BLaER1 treated with 17β-estradiol and CSF1 and Interleukin-3, amounts not matched to agents 10 nM and 100 nM (cell line): ENCODE measurements at regions not wholly inside any gene's neighbourhood (a gene's known extent, or its start where the extent isn't known, plus 50 kb on each side); places are given as distances from the start of the nearest gene placed in this dataset.

Source experiments
- H3K27ac ChIP-seq, 11 experiments: shearing (Covaris generic); formaldehyde crosslinking; 2 replicates each; pipeline ENCODE4 v1.8.1; 2022
- H3K27me3 ChIP-seq, 11 experiments: shearing (Covaris generic); formaldehyde crosslinking; 2 replicates each; pipeline ENCODE4 v1.8.1; 2022
- H3K36me3 ChIP-seq, 11 experiments: shearing (Covaris generic); formaldehyde crosslinking; 2 replicates each; pipeline ENCODE4 v1.8.1; 2022
- H3K4me1 ChIP-seq, 10 experiments: shearing (Covaris generic); formaldehyde crosslinking; 2 replicates each; pipeline ENCODE4 v1.8.1; 2022
- H3K4me2 ChIP-seq, 11 experiments: shearing (Covaris generic); formaldehyde crosslinking; 2 replicates each; pipeline ENCODE4 v1.8.1; 2022
- H3K4me3 ChIP-seq, 10 experiments: shearing (Covaris generic); formaldehyde crosslinking; 2 replicates each; pipeline ENCODE4 v1.8.1; 2022
- H3K9ac ChIP-seq, 11 experiments: shearing (Covaris generic); formaldehyde crosslinking; 2 replicates each; pipeline ENCODE4 v1.8.1; 2022
- H3K9me3 ChIP-seq, 11 experiments: shearing (Covaris generic); formaldehyde crosslinking; replicated peaks in 1 of 11; 2 replicates each; pipeline ENCODE4 v1.8.1; 2022
- H4K20me1 ChIP-seq, 11 experiments: shearing (Covaris generic); formaldehyde crosslinking; 2 replicates each; pipeline ENCODE4 v1.8.1; 2022
- Cebpa-rat ChIP-seq, 11 experiments: shearing (Covaris generic); IDR thresholded peaks; 2 replicates each; pipeline ENCODE4 v1.8.1; 2022

DNA sequence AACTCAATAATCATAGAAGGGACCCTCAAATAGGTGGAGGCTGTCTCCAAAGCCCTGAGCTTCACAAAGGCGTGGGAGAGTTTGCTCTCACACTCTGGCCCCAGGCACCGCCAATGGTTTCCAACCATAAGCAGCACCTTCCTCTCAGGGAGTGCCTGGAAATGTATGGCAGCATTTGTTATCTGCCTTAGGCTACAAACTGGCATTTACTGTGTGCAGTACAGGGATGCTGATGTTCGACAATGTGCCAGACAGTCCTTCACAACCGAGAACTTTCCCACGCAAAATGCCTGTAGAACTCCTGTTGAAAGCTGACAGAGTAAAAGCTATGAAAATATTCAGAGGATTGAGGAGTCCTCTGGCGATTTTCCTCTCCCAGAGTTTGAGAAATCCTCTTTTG, 55.7 kb upstream of the CDKN2AIP start:
- Histone ChIP-seq H3K36me3 (peaks cover 0 to 14% (median 0%) of the 10 kb centered on the region in 11 experiments; a peak in 4 of 22 replicates), H4K20me1 (no peaks in the 10 kb centered on the region), H3K4me3 (no peak overlapping the region), H3K27me3 (no peaks in the 10 kb centered on the region), H3K9me3 (peaks cover 20 to 30% (median 24%) of the 10 kb centered on the region in 11 experiments), H3K4me1 (peaks cover 0 to 30% (median 23%) of the 10 kb centered on the region in 10 experiments; a peak in 17 of 20 replicates), H3K4me2 (no peak overlapping the region), H3K27ac (no peak overlapping the region), H3K9ac (no peak overlapping the region)
- no peak for TF ChIP-seq Cebpa-rat (IDR thresholded peaks at IDR 0.05)

DNA sequence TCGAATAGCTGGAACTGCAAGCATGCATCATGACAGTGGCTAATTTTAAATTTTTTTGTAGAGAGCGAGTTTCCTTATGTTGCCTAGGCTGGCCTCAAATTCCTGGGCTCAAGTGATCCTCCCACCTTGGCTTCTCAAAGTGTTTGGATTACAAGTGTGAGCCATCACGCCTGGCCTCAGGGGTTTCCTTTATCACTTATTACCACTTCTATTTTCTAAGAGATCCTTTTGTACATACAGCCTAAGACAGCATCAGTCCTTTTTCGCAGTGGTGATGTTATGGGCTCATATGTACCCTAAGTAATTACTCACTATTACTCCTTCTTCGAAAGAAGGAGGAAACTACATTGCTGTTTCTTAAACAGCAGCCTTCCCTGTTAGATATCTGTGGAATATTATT, 54.1 kb upstream of the CDKN2AIP start:
- Histone ChIP-seq H3K27me3 (no peaks in the 10 kb centered on the region), H3K4me1 (peaks cover 0 to 38% (median 24%) of the 10 kb centered on the region in 10 experiments; a peak in 17 of 20 replicates), H3K4me3 (no peak overlapping the region), H3K27ac (no peak overlapping the region), H3K36me3 (no peaks in the 10 kb centered on the region), H4K20me1 (no peaks in the 10 kb centered on the region), H3K9ac (no peak overlapping the region), H3K4me2 (peak overlapping the region in 1 of 11 experiments; percentile 71; a peak in 1 of 22 replicates), H3K9me3 (peaks cover 4 to 14% (median 8%) of the 10 kb centered on the region in 11 experiments)
- TF ChIP-seq Cebpa-rat (IDR thresholded peaks at IDR 0.05), result no peak

DNA sequence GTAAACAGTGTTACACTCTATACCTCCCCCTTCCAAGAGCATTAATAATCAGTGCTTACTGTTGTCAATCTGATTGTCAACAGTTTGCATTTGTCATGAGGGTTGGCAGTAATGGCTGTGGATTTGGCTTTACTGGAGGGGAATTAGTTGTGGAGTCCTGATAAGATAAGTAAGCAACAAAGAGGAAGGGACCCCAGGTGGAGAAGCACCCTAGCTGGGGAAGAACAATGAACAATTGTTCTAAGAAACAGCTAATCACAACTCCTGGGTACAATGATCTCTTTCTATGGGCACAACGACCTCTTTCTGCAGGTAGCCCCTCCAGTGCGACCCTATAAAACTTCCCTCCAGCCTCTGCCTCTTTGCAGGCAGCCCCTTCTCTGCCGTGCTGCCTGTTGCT, 53.2 kb upstream of the CDKN2AIP start:
- Histone ChIP-seq H3K4me3 (no peak overlapping the region), H3K27me3 (no peaks in the 10 kb centered on the region), H4K20me1 (no peaks in the 10 kb centered on the region), H3K9ac (no peak overlapping the region), H3K4me2 (peak overlapping the region in 8 of 11 experiments; percentile 22 to 79 (median 62); a peak in 14 of 22 replicates), H3K36me3 (no peaks in the 10 kb centered on the region), H3K4me1 (peaks cover 2 to 46% (median 32%) of the 10 kb centered on the region in 10 experiments), H3K9me3 (peaks cover 0 to 6% (median 0%) of the 10 kb centered on the region in 11 experiments; a peak in 8 of 22 replicates), H3K27ac (peak overlapping the region in 6 of 11 experiments; percentile 17 to 69 (median 52); a peak in 8 of 22 replicates)
- TF ChIP-seq Cebpa-rat (IDR thresholded peaks at IDR 0.05), result no peak

DNA sequence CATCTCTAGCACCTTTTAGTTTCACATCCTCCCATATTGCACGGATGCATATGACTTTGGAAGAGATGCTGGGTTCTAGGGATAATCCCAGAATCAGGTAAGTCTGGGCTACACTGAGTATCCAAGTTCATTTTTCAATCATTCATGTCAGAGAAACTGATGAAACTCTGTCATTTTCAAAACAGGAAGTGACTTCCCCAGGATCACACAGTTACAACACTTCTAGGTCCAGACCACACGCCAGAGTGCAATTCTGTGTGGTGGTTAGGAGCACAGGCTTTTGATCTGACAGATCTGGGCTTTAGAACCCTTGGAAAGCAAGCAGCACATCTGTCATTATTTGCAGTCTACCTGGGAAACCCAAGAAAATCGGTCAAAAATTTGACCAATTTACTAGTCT, 52.1 kb upstream of the CDKN2AIP start:
- peak overlapping the region in 7 of 11 experiments; percentile 31 to 69 (median 51); a peak in 11 of 22 replicates for H3K27ac ChIP-seq
- H3K4me3 ChIP-seq, result no peak overlapping the region; a peak in 1 of 20 replicates
- TF ChIP-seq Cebpa-rat (IDR thresholded peaks at IDR 0.05), result peak in 8 of 11 experiments; percentile 14 to 83 (median 69); a peak in 11 of 22 replicates
- H3K9me3 ChIP-seq, result no peaks in the 10 kb centered on the region
- H3K27me3 ChIP-seq, result no peaks in the 10 kb centered on the region
- no peaks in the 10 kb centered on the region for H3K36me3 ChIP-seq
- H3K4me1 ChIP-seq, result peaks cover 10 to 58% (median 44%) of the 10 kb centered on the region in 10 experiments
- H3K4me2 ChIP-seq, result peak overlapping the region; percentile 5 to 79 (median 61); a peak in 18 of 22 replicates
- peak overlapping the region in 2 of 11 experiments; percentile 3 to 20; a peak in 2 of 22 replicates for H3K9ac ChIP-seq
- no peaks in the 10 kb centered on the region for H4K20me1 ChIP-seq

DNA sequence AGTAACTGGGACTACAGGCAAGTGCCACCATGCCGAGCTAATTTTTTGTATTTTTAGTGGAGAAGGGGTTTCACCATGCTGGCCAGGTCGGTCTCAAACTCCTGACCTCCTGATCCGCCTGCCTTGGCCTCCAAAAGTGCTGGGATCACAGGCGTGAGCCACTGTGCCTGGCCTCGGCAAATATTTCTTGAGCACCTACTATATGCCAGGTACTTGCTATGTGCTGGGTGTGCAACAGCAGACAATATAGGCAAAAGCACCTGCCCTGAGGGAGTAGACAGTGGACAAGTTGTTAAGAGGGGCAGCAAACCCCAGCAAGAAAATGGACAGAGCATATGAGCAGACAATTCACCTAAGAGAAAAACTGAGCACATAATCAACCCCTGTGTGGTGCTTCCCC, 51.0 kb upstream of the CDKN2AIP start:
- Histone ChIP-seq H3K9ac (no peak overlapping the region), H3K4me3 (no peak overlapping the region), H3K27ac (peak overlapping the region in 6 of 11 experiments; percentile 8 to 68 (median 46); a peak in 8 of 22 replicates), H3K27me3 (0 out of 22 replicates have a peak, but pooled peaks cover 0 to under 1% (median 0%) of the 10 kb centered on the region in 11 experiments), H3K4me2 (peak overlapping the region in 3 of 11 experiments; percentile 37 to 71 (median 63); a peak in 2 of 22 replicates), H3K4me1 (peaks cover 18 to 69% (median 54%) of the 10 kb centered on the region in 10 experiments), H3K9me3 (no peaks in the 10 kb centered on the region), H4K20me1 (no peaks in the 10 kb centered on the region), H3K36me3 (no peaks in the 10 kb centered on the region)
- no peak for TF ChIP-seq Cebpa-rat (IDR thresholded peaks at IDR 0.05)

DNA sequence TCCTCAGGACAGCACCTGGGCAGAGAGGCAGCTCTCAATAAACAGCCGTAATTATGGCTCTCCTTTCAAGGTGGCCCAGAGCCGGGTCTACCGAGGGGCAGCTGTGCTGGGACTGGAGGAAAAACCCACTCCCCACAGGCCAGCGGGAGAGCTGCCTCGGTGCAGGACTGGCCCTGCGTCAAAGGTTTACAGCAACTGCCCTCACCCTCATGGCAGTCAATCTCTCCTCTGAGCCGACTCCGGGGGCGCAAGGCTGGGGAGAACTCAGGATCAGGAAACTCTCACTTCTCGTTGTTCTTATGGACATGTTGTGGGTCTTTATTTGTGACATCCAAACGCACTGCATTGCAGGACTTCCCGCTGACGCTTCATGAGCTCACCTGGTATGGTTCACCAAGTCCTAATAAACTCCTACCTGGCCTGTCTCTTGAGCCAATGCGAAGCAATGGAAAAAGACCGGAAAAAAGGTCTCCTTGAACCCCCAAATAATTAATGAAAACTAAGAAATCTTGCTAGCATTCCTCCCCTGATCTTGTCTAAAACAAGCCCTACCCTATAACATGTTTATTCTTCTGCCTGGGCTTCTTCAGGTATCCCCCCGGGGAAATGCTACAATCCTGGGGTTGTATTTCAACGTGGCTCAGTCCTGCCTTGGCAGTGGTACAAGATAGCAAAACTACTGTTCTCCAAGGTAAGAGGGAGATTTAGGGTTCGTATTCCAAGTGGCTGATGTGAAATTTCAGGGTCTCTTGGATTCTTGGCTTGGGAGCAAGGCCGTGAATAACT, 50.1 kb upstream of the CDKN2AIP start:
- H3K9me3 ChIP-seq, result no peaks in the 10 kb centered on the region
- H3K9ac ChIP-seq, result no peak overlapping the region
- H3K4me1 ChIP-seq, result peaks cover 27 to 78% (median 63%) of the 10 kb centered on the region in 10 experiments
- peak overlapping the region in 5 of 11 experiments; percentile 9 to 54 (median 33); a peak in 6 of 22 replicates for H3K27ac ChIP-seq
- H3K36me3 ChIP-seq, result no peaks in the 10 kb centered on the region
- no peak overlapping the region; a peak in 1 of 22 replicates for H3K4me2 ChIP-seq
- no peak for TF ChIP-seq Cebpa-rat (IDR thresholded peaks at IDR 0.05)
- peaks cover 0 to 5% (median 0%) of the 10 kb centered on the region in 11 experiments; a peak in 1 of 22 replicates for H3K27me3 ChIP-seq
- H4K20me1 ChIP-seq, result no peaks in the 10 kb centered on the region
- H3K4me3 ChIP-seq, result no peak overlapping the region
